NCI-H526 (cell line): ENCODE measurements at regions not wholly inside any gene's neighbourhood (a gene's known extent, or its start where the extent isn't known, plus 50 kb on each side); places are given as distances from the start of the nearest gene placed in this dataset.
A peak's percentile ranks its signal among the peaks of the same experiment; 100 is the strongest.

ENCODE experiments used
- DNase-seq, 2 experiments: peaks; one replicate each; lab custom pipeline; 2025; lab: John Stamatoyannopoulos, UW

DNA sequence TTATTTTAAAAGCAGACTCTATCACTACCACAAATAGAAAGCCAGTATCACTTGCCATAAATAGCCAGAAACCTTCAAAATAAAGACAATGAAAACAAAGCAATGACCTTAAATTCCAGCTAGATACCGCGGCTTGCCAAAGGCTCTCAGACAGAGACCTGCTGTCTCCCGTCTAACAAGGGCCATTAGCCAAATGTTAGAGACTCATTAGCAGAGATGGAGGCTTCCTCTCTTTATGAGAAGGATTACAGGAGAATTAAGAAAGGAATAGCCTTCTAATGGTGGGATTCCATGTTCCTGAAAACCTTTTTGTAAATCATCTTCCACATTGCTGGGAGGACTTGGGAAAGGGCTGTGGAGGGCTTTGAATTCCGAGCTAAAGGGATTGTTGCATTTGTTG, 206.7 kb downstream of the AACS start:
- DNase-seq = no peak

DNA sequence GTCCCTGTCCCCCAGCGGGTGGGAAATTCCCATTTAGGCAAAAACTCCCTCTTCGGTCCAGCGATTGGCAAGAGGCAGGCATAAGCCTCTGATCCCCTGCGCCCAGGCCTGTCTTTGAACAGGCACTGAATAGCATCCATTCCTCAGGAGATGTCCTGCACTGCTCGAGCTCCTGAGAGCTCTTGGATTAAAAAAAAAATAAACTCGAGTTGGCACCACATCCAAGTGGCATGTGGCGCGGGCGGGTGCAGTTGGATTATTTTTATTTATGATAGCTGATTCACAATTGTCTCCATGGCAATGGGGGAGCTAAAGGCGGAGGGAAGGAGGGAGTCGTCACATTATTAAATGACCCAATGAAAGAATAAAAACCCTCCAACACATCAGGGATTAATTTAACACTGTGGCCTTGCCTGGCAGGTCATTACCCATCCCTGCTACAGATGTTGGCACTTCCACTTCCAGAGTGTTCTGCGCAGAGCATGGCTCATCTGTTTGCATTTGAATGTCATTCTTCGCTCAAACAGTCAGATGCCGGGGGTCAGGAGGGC, 207.2 kb downstream of the AACS start:
- DNase-seq = no peak

DNA sequence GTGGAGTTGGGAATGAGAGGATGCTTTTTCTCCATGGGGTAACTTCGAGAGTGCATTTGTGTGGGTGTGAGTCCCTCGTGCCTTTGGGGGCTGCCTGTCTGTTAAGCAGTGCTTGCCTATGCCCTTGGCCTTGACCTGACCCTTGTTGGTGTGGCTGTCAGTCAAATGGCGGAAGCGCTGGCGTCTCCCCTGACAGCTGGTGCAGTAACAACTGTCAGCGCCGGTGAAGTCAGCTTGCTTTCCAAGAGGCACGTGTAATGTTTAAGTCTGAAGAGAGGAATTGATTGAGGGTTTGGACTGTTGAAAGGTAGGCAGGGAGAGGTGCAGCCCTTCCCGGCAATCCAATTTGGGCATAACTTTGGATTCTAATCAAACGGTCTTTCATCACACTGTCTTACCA, 211.3 kb downstream of the AACS start:
- no peak for DNase-seq

DNA sequence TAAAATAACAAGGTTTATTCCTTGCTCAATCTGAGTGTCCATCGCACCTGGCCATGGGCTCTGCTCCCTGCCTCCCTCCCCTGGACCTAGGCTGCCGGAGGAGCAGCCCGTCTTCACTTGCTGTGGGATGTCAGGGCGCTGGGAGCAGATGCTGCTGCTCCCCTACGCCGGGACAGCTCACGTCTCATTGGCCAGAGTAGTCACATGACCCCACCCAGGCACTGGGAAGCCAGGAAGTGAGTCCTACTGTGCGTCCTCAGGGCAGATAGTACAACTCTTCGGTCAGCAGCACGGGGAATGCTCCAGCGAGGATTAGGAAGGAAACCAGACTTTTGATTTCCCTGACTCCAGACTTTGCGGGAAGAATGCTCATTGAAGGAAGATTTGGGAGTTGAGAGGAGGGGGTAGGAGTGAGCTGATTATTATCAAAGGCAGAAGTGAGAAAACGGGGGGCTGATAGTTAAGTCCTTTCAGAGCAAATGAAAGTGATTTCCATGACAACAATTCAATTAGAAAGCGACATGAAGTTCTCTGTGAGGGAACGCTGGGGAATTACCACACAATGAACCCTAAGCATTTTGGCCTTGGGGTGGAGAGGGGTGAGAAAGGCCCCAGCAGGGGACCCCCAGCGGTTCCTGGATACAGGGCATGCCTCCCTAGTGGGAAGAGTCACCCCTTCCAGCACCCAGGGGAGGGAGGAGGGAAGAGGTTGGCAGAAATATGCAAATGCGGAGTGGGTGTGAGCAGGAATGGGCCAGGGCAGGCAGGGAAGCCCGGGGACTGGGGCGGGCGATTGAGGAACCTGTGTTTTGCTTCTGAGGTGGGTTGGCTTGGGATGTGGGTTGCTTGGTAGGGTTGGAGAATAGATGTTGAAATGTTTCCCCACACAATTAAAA, 215.5 kb downstream of the AACS start:
- no peak for DNase-seq

DNA sequence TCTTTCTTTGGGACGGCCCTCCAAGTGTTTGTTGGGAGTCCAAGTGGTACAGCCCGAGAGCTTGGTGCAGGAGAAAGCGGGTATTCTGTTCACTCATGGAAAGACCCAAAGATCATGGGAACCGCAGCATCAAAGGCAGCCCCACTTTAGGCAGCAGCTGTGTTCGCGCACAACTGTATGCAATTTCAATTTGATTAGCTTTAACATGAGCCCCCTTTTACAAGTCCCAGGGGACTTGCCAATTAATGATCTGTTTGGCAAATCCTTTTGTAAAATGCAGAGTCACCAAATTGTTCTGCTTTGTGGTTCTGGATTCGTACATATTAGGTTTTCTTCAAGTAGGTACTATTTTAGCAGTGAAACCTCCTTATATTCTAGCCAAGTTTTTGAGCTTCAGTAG, 217.7 kb downstream of the AACS start:
- DNase-seq = no peak

DNA sequence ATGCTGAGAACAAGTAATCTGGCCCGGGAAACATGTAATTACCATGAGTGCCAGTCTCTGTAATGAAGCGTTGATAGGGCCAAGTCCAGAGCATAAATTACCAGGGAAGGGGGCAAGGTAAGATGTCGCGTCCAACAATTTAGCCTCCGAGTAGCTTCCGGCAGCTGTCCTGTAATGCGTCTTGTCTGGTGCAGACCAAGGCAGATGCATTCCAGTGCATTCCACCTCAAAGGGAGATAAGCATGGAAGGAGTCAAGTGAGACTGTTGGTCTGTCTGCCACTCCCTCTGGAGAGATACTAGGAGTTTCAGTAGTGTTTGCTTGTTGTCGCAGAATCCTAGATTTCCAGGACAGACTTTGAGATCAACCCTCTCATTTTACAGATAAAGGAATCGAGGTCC, 218.3 kb downstream of the AACS start:
- no peak for DNase-seq

DNA sequence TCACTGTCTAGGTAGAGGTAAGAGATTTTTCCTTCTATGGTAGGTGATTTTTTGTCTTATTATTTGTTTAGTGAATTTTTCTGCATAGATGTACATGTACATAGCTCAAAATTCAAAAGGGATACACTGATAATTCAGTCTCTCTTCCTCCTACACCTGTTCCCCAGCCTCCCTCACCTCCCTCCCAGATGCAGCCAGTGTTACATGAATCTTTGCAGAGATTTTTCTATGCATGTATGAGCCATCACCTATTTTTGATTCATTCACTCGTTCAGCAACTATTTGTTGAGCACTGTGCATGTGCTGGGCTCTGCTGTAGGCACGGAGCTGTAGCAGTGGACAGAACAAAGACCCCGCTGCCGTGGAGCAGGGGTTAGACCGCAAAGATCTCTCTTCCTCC, 218.9 kb downstream of the AACS start:
- no peak for DNase-seq

DNA sequence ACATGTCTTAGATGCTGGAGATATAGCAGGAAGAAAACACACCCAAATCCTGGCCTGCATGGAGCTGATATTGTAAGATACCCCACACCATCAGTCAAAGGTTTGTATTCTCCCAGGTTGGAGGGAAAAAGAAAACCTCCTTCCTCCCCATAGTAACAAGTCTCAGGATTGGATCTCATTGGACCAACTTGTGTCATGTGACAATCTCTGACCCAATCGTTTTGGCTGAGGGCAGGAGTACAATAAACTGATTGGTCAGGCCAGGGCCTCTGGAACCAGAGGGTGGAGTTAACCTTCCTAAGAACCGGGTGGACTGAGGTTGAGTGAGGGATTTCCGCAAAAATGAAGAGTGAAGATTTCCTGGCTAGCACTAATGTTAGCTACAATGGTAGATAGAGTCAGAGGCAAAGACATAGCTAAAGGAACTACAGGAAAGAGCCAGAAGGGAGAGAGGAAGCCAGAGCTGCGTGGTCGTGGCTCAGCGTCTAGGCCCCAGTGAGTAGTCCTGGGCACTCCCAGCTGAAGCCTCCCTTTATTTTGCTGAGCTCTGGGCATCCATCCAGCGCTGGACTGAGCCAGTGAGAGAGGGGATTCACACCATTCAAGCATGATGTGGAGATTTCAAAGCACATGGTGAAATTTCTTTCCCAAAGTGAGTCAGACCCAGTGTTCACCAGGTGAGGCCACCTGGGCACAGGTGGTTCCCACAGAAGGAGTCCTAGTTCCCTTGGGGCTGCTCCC, 219.9 kb downstream of the AACS start:
- peak in 1 of 2 experiments; percentile 2 for DNase-seq

DNA sequence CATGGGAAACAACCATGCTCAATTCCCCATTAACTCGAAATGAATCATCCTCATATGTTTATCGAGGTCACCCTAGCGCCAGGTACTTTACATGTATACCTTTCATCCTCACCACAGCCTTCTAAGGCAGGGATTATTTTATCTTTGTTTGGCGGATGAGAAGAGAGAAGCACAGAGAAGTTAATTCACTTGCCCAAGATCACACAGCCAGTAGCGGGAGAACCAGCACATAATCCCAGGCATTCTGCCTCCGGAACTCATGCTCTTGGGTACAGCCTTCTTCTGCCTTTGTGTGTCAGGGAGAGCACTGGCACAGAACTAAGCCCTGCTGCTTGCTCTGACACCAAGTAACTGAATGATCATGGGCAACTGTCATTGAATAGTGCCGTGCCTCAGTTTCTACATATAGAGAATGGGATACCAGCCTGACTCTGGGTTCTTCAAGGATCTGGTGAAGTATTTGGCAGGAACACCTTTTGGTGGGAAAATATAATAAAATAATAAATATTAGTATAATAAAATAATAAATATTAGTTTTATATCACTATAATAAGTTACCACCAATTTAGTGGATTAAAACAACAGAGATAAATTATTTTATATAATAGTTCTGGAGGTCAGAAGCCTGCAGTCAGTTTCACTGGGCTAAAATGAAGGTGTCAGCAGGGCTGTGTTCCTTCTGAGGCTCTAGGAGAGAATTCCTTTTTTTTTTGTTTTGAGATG, 220.9 kb downstream of the AACS start:
- no peak for DNase-seq

DNA sequence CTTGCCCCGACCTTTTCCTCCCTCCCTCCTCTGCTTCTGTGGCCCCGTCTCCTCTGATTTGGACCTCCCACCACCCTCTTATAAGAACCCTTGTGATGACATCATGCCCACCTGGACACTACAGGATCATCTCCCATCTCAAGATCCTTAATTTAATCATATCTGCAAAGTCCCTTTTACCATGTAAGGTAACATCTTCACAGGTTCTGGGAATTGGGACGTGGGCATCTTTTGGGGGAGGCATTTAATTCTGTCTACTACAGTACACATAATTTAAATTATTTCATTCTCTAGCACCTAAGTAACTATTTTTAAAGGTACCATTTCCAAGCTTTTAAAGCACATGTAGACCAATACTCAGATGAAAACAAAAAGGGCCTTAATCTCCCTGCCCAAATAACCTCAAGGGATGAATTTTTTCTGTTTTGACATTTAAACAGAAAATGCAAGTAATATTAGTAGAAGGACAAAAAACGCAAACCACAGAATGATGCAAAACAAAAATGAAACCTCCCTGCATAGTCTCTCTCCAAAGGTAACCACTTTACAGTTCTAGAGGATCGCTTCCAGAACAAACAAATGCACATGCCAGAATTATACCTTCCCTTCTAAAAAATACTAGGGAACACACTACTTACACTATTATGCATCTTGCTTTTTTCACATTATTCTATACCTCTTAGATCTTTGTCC, 222.1 kb downstream of the AACS start:
- DNase-seq = no peak

DNA sequence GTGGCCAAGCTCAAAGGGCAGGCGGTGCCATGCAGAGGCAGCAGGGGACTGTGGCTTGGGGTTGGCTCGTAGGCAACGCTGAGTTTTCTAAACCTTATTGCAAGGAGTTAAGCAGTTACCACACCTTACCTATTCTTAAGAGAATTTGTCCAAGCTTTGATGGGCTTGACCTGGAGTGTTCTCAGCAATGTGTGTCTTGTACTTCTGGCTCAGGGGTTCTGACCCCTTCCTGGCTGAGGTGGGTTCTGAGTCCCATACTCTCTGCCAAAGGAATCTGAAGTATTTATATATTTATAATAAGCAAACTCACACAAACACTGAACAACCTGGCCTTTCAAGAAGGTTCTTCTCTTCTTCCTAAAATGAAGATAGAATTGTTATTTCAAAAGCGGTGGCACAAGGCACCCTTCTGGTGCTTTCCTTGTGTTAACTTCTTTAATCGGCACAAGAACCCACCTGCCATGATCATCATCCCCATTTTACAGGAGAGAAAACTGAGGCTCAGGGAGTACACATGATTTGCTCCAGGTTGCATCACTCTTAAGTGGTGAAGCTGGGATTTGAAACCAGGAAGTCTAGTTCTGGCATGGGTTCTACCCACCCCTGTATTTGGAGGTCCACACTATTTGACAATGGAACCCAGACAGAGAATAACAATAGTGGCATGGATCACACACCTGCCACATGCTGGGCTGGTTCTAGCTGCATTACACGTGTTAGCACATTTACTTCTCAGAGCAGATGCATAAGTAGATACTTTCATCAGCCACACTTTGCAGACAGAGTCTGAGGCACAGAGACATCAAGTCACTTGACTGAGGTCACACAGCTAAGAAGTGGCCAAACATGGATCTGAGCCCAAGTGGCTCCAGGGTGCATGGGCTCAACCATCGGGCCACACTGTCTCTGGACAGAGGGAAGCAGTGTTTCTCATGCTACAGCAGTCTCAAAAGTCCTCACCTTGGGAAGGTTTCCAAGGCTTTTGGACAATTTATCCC, 224.0 kb downstream of the AACS start:
- DNase-seq = no peak

DNA sequence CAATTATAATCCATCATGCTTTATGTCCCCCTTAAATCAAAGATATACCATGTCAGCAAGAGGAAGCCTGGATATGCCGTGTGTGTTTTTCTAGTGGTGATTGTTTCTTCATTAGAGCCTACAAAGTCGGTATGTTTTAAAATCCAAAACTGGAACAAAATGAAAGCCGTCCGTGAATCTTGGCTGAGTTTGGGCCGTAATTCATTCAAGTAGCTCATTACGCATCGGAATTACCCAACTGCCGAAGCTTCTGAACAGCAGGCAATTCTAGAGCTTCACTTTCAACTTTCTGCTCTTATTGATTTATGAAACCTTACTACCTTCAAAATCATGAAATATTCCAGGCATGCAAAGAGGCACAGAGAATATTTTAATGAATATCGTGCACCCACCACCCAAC, 224.7 kb downstream of the AACS start:
- DNase-seq = no peak

DNA sequence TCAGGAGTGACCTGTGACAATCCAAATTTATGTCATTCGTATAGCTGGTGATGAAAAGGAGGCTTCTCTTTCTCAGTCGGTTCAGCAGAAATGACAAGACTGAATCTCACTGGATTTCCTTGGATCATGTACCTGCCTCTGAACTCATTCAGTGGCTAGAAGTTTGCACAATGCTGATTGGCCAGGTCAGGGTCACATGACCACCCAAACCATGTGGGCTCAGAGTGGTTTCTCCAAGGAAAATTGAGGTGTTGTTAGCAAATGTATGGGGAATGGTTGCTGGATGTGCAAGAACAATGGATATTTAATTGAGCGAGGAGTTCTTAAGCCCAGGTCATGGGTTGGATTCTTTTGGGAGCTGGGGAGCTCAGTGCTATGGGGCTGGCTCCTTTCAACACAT, 227.5 kb downstream of the AACS start:
- DNase-seq = no peak

DNA sequence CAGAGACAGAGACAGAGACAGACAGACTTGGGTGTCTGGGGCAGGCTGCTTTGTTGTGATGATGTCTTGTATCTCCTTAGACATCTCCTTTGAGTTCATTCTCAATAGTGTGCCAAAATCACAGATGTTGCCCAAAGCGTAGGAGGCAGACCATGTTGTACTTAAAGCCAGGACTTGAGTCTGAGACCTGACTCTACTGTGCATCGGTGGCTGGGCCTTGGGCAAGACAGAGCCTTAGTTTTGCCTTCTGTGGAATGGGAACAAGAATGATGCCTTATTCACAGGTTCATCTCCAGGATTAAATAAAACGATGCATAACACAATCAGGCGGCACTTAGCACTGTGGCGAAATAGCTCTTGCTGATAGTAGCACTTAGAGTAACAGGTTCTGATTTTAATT, 230.3 kb downstream of the AACS start:
- no peak for DNase-seq

DNA sequence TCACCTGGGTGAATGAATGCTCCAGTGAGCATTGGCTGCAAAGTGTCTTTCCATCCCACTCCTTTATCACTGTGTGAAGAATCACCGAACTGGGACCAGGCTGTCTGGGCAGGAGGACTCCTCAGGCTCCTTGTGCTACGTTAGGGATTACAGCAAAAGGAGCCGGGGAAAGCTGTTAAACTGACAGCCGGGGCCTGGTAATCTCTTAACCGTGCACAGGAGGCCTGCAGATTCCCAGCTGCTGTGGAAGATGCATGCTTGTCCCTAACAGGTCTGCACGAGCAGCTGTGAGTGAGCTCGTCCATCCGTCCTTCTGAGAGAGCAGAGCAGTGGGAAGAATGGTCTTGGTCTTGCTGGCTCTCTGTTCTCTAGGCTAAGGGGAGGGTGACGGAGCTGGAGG, 231.5 kb downstream of the AACS start:
- no peak for DNase-seq

DNA sequence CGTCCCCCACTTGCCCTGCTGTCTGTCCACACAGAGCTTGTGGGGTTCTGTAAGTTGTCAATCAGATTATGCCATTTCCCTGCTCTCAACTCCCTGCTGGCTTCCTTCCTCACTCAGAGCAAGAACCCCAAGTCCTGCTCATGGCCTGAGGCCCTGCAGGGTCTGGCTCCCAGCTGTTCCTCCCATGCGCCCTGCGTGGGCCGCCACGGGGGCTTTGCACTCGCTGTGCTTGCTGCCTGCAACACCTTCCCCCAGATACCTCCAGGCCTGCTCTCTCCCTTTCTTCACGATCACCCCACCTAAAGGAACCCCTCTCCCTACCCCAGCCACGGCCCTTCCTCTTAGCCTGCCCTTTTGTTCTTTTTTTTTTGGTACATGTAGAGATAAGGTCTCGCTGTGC, 234.6 kb downstream of the AACS start:
- no peak for DNase-seq

DNA sequence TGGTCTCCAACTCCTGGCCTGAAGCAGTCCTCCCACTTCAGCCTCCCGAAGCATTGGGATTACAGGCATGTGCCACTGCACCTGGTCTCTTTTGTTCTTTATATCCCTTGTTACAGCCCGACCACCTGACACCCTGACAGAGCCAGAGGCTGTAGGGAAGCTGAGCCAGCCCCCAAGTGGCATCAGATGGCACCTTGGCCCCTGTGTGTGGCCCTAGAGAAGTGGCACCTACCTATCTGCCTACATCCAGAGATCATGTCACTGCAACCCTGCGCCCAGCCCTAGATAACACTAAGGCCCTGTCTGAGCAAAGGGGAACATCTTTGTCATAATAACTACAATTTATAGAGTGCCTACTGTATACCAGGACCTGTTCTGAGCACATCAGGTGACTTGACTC, 235.0 kb downstream of the AACS start:
- DNase-seq = no peak

DNA sequence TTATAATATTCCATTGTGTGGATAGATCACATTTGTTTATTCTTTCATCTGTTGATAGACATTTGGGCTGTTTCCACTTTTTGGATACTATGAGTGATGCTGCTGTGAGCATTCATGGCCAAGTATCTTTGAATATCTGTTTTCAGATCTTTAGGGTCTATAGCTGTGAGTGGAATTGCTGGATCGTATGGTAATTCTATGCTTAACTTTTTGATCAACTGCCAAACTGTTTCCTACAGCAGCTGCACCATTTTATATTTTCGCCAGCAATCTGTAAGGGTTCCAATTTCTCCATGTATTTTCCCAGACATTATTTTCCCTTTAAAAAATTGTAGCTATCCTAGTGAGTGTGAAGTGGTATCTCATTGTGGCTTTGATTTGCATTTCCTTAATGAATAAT, 238.1 kb downstream of the AACS start:
- no peak for DNase-seq

DNA sequence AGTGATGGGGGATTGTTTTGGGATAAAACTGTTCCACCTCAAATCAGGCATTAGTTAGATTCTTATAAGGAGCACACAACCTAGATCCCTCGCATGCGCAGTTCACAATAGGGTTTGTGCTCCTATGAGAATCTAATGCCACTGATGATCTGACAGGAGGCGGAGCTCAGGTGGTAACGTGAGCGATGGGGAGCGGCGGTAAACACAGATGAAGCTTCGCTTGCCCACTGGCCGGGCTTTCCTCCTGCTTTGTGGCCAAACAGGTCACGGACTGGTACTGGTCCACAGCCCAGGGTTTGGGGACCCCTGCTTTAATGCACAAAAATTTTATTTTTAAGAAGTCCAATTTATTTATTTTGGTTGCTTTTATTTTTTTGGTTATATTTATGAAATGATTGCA, 238.8 kb downstream of the AACS start:
- DNase-seq = no peak

DNA sequence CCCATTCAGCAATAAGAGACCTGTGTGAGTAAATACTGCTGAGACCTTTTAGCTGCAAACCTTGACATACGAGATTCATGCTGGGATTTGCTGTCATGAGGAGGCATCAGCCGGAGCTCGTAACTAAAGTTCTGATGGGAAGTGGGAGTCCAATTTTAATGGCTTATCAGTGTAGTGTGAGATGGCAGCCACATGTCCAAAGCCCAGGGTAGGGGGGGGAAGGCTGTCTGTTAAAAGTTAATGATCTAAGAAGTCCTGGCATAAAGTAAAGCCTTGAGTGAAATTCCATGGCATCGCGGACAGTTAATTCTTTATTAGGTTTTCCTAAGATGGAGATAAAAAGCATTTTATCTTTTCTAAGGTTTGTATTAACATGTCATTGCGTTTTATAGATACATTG, 240.0 kb downstream of the AACS start:
- DNase-seq = no peak

DNA sequence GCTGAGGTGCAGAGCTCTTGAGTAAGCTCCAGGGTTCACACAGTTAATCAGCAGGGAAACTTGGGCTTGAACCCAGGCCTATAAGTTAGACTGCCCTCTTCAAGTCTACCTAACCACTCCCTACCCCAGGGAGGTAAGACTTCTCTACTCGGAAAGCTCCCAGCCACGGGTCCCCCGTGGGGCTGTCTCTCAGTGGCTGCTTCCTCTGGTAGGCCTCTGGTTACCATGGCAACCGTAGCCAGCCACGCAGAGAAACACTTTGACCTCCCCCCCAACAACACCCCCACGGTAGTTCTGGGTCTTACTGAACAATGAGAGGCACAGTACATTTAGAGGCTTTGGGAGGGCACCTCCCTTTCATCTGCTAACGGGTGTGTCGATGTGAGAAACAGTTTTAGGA, 245.2 kb downstream of the AACS start:
- no peak for DNase-seq
